Breast epithelium (tissue), 3 donors: ENCODE measurements at regions not wholly inside any gene's neighbourhood (a gene's known extent, or its start where the extent isn't known, plus 50 kb on each side); places are given as distances from the start of the nearest gene placed in this dataset.

Experiments
- POLR2A ChIP-seq: fragments of 450-650 bp; IDR thresholded peaks from one replicate; pipeline ENCODE4 v1.6.1; 2016; ENCODE audit warnings: antibody characterized with exemption, mild to moderate bottlenecking, moderate library complexity
- POLR2AphosphoS5 ChIP-seq, 3 donors: sonication (generic); formaldehyde crosslinking; IDR thresholded peaks; one replicate each; pipeline ENCODE4 v1.6.1; 2017; ENCODE audit warnings: antibody characterized with exemption in 3 of 3
- TF ChIP-seq, protein P1 (sequence below), 3 donors: fragments of 450-650 bp; IDR thresholded peaks; one replicate each; pipeline ENCODE4 v1.5.1; 2016 to 2017; ENCODE audit warnings: antibody characterized with exemption in 3 of 3, mild to moderate bottlenecking in 3 of 3, moderate library complexity in 3 of 3

DNA sequence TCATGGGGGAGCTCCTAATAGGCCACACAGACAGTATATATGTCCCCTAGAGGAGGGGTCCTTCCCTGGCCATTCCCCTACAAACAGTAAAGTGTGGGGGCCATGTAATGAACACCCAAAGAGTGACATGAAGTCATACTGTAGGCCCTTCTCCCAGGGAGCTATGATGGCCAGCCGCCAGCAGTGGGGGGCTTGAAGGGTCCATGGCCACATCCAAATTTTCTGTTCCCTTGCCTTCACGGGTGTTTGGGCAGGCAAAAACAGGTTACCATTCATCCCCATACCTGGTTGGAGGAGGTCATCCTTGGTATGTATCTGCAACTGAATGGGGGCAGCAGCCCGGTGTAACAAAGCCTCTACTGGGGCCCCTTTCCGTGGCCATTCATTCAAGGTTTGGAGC lies 2118.0 kb downstream of the LRRC4C start:
- TF ChIP-seq, protein P1, sequence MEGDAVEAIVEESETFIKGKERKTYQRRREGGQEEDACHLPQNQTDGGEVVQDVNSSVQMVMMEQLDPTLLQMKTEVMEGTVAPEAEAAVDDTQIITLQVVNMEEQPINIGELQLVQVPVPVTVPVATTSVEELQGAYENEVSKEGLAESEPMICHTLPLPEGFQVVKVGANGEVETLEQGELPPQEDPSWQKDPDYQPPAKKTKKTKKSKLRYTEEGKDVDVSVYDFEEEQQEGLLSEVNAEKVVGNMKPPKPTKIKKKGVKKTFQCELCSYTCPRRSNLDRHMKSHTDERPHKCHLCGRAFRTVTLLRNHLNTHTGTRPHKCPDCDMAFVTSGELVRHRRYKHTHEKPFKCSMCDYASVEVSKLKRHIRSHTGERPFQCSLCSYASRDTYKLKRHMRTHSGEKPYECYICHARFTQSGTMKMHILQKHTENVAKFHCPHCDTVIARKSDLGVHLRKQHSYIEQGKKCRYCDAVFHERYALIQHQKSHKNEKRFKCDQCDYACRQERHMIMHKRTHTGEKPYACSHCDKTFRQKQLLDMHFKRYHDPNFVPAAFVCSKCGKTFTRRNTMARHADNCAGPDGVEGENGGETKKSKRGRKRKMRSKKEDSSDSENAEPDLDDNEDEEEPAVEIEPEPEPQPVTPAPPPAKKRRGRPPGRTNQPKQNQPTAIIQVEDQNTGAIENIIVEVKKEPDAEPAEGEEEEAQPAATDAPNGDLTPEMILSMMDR (IDR thresholded peaks at IDR 0.05), result no peak
- TF ChIP-seq POLR2A, result no peak
- no peak for TF ChIP-seq POLR2AphosphoS5 (IDR thresholded peaks at IDR 0.05)
